Activated CD4-positive, CD25-positive, alpha-beta regulatory T cell treated with anti-CD3 and anti-CD28 coated beads, Interleukin-2, amount 50 U/mL, for 24 hours (primary cell): ENCODE measurements at regions not wholly inside any gene's neighbourhood (a gene's known extent, or its start where the extent isn't known, plus 50 kb on each side); places are given as distances from the start of the nearest gene placed in this dataset.

Experiments used
- ATAC-seq, 2 donors: fragments of 150-1000 bp; cut with Tn5 transposase; one replicate each; pipeline ENCODE4 v1.10.0; 2021; ENCODE audit warnings: mild to moderate bottlenecking in 1 of 2, moderate library complexity in 1 of 2

GRCh38 chr11:15390857-15391256 lies 276.1 kb downstream of the INSC start:
- ATAC-seq = no peak

- ATAC-seq = no peak
Observed at GRCh38 chr11:15396778-15397177, 282.1 kb downstream of the INSC start.

- ATAC-seq = no peak
Observed at GRCh38 chr11:15406851-15407351, 292.2 kb downstream of the INSC start.

GRCh38 chr11:15412054-15412453 lies 297.3 kb downstream of the INSC start:
- no peak for ATAC-seq

GRCh38 chr11:15418921-15419320 lies 304.2 kb downstream of the INSC start:
- no peak for ATAC-seq

GRCh38 chr11:15419696-15420095 lies 305.0 kb downstream of the INSC start:
- no peak for ATAC-seq

GRCh38 chr11:15430381-15430780 lies 315.7 kb downstream of the INSC start:
- ATAC-seq = no peak

GRCh38 chr11:15434529-15434928 lies 319.8 kb downstream of the INSC start:
- no peak for ATAC-seq

- no peak for ATAC-seq
Observed at GRCh38 chr11:15446315-15446714, 331.6 kb downstream of the INSC start.

GRCh38 chr11:15446929-15447328 lies 332.2 kb downstream of the INSC start:
- no peak for ATAC-seq

- ATAC-seq = no peak
Observed at GRCh38 chr11:15451713-15452112, 337.0 kb downstream of the INSC start.

- ATAC-seq = no peak
Observed at GRCh38 chr11:15453211-15453765, 338.6 kb downstream of the INSC start.

- no peak for ATAC-seq
Observed at GRCh38 chr11:15468466-15468865, 353.7 kb downstream of the INSC start.

- no peak for ATAC-seq
Observed at GRCh38 chr11:15471048-15471894, 356.5 kb downstream of the INSC start.

GRCh38 chr11:15471895-15472799 lies 357.4 kb downstream of the INSC start:
- no peak for ATAC-seq

- ATAC-seq = no peak
Observed at GRCh38 chr11:15473954-15474837, 359.5 kb downstream of the INSC start.

- ATAC-seq = no peak
Observed at GRCh38 chr11:15476371-15476917, 361.7 kb downstream of the INSC start.

- no peak for ATAC-seq
Observed at GRCh38 chr11:15481871-15482270, 367.1 kb downstream of the INSC start.

GRCh38 chr11:15483205-15483604 lies 368.5 kb downstream of the INSC start:
- no peak for ATAC-seq

GRCh38 chr11:15484398-15484797 lies 369.7 kb downstream of the INSC start:
- no peak for ATAC-seq

- no peak for ATAC-seq
Observed at GRCh38 chr11:15485432-15485831, 370.7 kb downstream of the INSC start.

- no peak for ATAC-seq
Observed at GRCh38 chr11:15489281-15489680, 374.6 kb downstream of the INSC start.
